Ishikawa (cell line): ENCODE measurements at regions not wholly inside any gene's neighbourhood (a gene's known extent, or its start where the extent isn't known, plus 50 kb on each side); places are given as distances from the start of the nearest gene placed in this dataset.

Experiments
- CEBPB ChIP-seq: IDR thresholded peaks from 2 replicates; pipeline ENCODE4 v1.6.1; 2012
- CREB1 ChIP-seq: IDR thresholded peaks from 2 replicates; pipeline ENCODE4 v1.6.1; 2012; ENCODE audit warnings: low read depth
- EGR1 ChIP-seq: IDR thresholded peaks from 2 replicates; pipeline ENCODE4 v1.6.1; 2012
- EP300 ChIP-seq: IDR thresholded peaks from 2 replicates; pipeline ENCODE4 v1.6.1; 2012; ENCODE audit warnings: borderline replicate concordance
- FOXM1 ChIP-seq: IDR thresholded peaks from 2 replicates; pipeline ENCODE4 v1.6.1; 2012; ENCODE audit warnings: low read depth, borderline replicate concordance
- NFIC ChIP-seq: IDR thresholded peaks from 2 replicates; pipeline ENCODE4 v1.6.1; 2012
- RAD21 ChIP-seq: IDR thresholded peaks from 2 replicates; pipeline ENCODE4 v1.6.1; 2012; ENCODE audit warnings: low read depth
- TAF1 ChIP-seq: IDR thresholded peaks from 2 replicates; pipeline ENCODE4 v1.6.1; 2012; ENCODE audit warnings: low read depth, mild to moderate bottlenecking
- TEAD4 ChIP-seq: IDR thresholded peaks from 2 replicates; pipeline ENCODE4 v1.6.1; 2012
- ZBTB7A ChIP-seq: IDR thresholded peaks from 2 replicates; pipeline ENCODE4 v1.6.1; 2012; ENCODE audit warnings: low read depth
- TF ChIP-seq, protein P1 (sequence below): IDR thresholded peaks from 2 replicates; pipeline ENCODE4 v1.6.1; 2012; ENCODE audit warnings: low read depth, mild to moderate bottlenecking

DNA sequence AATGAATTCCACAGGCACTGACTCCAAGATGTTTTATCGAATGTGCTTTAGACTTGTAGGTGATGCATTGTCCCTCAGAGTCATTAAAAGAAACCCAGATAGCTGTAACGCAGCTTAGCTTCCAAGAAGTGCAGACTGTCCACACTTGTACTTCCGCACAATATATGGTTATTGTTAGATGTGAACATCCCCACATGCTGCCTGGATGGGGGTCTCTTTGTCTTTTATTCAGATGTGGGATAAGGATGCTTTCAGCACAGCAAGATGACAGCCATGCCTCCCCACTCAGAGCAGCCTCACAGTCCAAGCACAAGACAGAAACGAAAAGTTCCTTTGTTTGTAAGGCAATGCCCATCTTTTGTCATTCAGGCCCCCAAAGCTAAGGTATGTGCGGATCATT, 416.6 kb downstream of the HRH4 start:
- TF ChIP-seq, protein P1, sequence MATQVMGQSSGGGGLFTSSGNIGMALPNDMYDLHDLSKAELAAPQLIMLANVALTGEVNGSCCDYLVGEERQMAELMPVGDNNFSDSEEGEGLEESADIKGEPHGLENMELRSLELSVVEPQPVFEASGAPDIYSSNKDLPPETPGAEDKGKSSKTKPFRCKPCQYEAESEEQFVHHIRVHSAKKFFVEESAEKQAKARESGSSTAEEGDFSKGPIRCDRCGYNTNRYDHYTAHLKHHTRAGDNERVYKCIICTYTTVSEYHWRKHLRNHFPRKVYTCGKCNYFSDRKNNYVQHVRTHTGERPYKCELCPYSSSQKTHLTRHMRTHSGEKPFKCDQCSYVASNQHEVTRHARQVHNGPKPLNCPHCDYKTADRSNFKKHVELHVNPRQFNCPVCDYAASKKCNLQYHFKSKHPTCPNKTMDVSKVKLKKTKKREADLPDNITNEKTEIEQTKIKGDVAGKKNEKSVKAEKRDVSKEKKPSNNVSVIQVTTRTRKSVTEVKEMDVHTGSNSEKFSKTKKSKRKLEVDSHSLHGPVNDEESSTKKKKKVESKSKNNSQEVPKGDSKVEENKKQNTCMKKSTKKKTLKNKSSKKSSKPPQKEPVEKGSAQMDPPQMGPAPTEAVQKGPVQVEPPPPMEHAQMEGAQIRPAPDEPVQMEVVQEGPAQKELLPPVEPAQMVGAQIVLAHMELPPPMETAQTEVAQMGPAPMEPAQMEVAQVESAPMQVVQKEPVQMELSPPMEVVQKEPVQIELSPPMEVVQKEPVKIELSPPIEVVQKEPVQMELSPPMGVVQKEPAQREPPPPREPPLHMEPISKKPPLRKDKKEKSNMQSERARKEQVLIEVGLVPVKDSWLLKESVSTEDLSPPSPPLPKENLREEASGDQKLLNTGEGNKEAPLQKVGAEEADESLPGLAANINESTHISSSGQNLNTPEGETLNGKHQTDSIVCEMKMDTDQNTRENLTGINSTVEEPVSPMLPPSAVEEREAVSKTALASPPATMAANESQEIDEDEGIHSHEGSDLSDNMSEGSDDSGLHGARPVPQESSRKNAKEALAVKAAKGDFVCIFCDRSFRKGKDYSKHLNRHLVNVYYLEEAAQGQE, result no peak
- TF ChIP-seq FOXM1 (no peak), ZBTB7A (no peak), EP300 (no peak), TAF1 (no peak), CREB1 (no peak), EGR1 (no peak), NFIC (no peak), CEBPB (no peak), TEAD4 (no peak), RAD21 (no peak)
